CD14-positive monocyte (primary cell): ENCODE measurements at regions not wholly inside any gene's neighbourhood (a gene's known extent, or its start where the extent isn't known, plus 50 kb on each side); places are given as distances from the start of the nearest gene placed in this dataset.

Source experiments
- DNase-seq, 3 donors: peaks; one replicate each; pipeline ENCODE4 v3.0.0-alpha.2; 2011 to 2022
- H2AFZ ChIP-seq: 2 replicates; pipeline ENCODE4 v1.6.0; 2012; ENCODE audit warnings: mild to moderate bottlenecking, low read depth, low read length, inconsistent platforms; ENCODE audit not compliant: insufficient read depth, poor library complexity, severe bottlenecking
- H3K27ac ChIP-seq, 2 donors: 1 replicate in 1 of 2; 2 replicates in 1 of 2; pipeline ENCODE4 v1.5.1; 2012 to 2013; ENCODE audit warnings: low read length in 2 of 2, control low read depth in 1 of 2, inconsistent platforms in 1 of 2, low read depth in 1 of 2, mild to moderate bottlenecking in 1 of 2
- H3K27me3 ChIP-seq, 2 donors: one replicate each; pipeline versions ENCODE4 v1.6.0 to v1.6.1; 2011 to 2013; ENCODE audit warnings: low read length in 2 of 2; ENCODE audit not compliant: control insufficient read depth in 2 of 2, insufficient read depth in 2 of 2
- H3K36me3 ChIP-seq, 2 donors: replicated peaks in 1 of 2; 1 replicate in 1 of 2; 2 replicates in 1 of 2; pipeline versions ENCODE4 v1.5.1 to v1.6.1; 2012 to 2013; ENCODE audit warnings: low read length in 2 of 2, control low read depth in 1 of 2, inconsistent platforms in 1 of 2, mild to moderate bottlenecking in 1 of 2; ENCODE audit not compliant: insufficient read depth in 2 of 2, control insufficient read depth in 1 of 2
- H3K4me1 ChIP-seq, 2 donors: 1 replicate in 1 of 2; 2 replicates in 1 of 2; pipeline versions ENCODE4 v1.5.1 to v1.6.1; 2012 to 2013; ENCODE audit warnings: low read length in 2 of 2, control low read depth in 1 of 2, inconsistent platforms in 1 of 2, mild to moderate bottlenecking in 1 of 2, moderate library complexity in 1 of 2; ENCODE audit not compliant: insufficient read depth in 2 of 2, control insufficient read depth in 1 of 2
- H3K4me2 ChIP-seq: replicated peaks from 2 replicates; pipeline ENCODE3; 2012; ENCODE audit warnings: low read length, moderate library complexity, mild to moderate bottlenecking; ENCODE audit not compliant: poor library complexity, severe bottlenecking; ENCODE audit errors: extremely low read depth
- H3K4me3 ChIP-seq, 3 experiments: fragments of 200-600 bp in 1 of 3; sonication (generic) in 1 of 3; replicated peaks in 1 of 3; 1 replicate in 2 of 3; 2 replicates in 1 of 3; pipeline ENCODE4 v1.5.1; 2011 to 2013; ENCODE audit warnings: low read length in 3 of 3, mild to moderate bottlenecking in 3 of 3, control low read depth in 2 of 3, low read depth in 2 of 3, inconsistent platforms in 1 of 3, moderate library complexity in 1 of 3
- H3K79me2 ChIP-seq: 2 replicates; pipeline ENCODE4 v1.6.0; 2012; ENCODE audit warnings: mild to moderate bottlenecking, control low read depth, inconsistent platforms, low read length, moderate library complexity; ENCODE audit not compliant: insufficient read depth
- H3K9ac ChIP-seq: 2 replicates; pipeline ENCODE4 v1.6.0; 2017; ENCODE audit warnings: low read length, mild to moderate bottlenecking; ENCODE audit not compliant: insufficient read depth, poor library complexity, severe bottlenecking
- H3K9me3 ChIP-seq, 2 donors: replicated peaks in 1 of 2; 1 replicate in 1 of 2; 2 replicates in 1 of 2; pipeline versions ENCODE4 v1.5.1 to v1.6.1; 2012 to 2013; ENCODE audit warnings: low read length in 2 of 2, control low read depth in 1 of 2; ENCODE audit not compliant: control insufficient read depth in 1 of 2, insufficient read depth in 1 of 2
- H4K20me1 ChIP-seq: 2 replicates; pipeline ENCODE4 v1.6.0; 2012; ENCODE audit warnings: mild to moderate bottlenecking, low read length, control low read depth, moderate library complexity; ENCODE audit not compliant: insufficient read depth
- H3K27ac Mint-ChIP-seq, 7 donors: one replicate each; pipeline ENCODE4 v1.8.0; 2020; ENCODE audit warnings: mild to moderate bottlenecking in 7 of 7, mixed read lengths in 7 of 7, moderate library complexity in 6 of 7, inconsistent platforms in 2 of 7
- H3K27me3 Mint-ChIP-seq, 3 donors: one replicate each; pipeline ENCODE4 v1.8.0; 2021 to 2022; ENCODE audit warnings: low read depth in 3 of 3, mild to moderate bottlenecking in 3 of 3, mixed read lengths in 3 of 3, moderate library complexity in 3 of 3, inconsistent platforms in 1 of 3
- H3K36me3 Mint-ChIP-seq, 2 donors: one replicate each; pipeline ENCODE4 v1.8.0; 2020; ENCODE audit warnings: mixed read lengths in 2 of 2, inconsistent platforms in 1 of 2, mild to moderate bottlenecking in 1 of 2
- H3K4me1 Mint-ChIP-seq: one replicate; pipeline ENCODE4 v1.8.0; 2020; ENCODE audit warnings: mild to moderate bottlenecking, mixed read lengths
- H3K4me3 Mint-ChIP-seq, 2 donors: one replicate each; pipeline ENCODE4 v1.8.0; 2020; ENCODE audit warnings: mild to moderate bottlenecking in 2 of 2, mixed read lengths in 2 of 2, moderate library complexity in 1 of 2
- H3K9me3 Mint-ChIP-seq, 7 donors: one replicate each; pipeline ENCODE4 v1.8.0; 2020 to 2022; ENCODE audit warnings: mixed read lengths in 7 of 7, mild to moderate bottlenecking in 6 of 7, moderate library complexity in 6 of 7, inconsistent platforms in 2 of 7
- CTCF ChIP-seq: fragments of 200-600 bp; IDR thresholded peaks from one replicate; pipeline ENCODE4 v1.8.0; 2022; ENCODE audit warnings: antibody characterized with exemption, mild to moderate bottlenecking
- WGBS: methylation state at CpG from one replicate; pipeline ENCODE4 v1.1.5; 2013; ENCODE audit warnings: missing lambda C conversion rate; ENCODE audit not compliant: insufficient coverage; 5-methylcytosine and 5-hydroxymethylcytosine counted together
- intact Hi-C, 2 donors: fragments of 100-400 bp; cut with micrococcal nuclease; formaldehyde crosslinking; loops; one replicate each; pipeline versions ENCODE4 v1.15.0 to v1.15.1; 2023

GRCh38 chr11:80948781-80949180, 1508.0 kb upstream of the TENM4 start:
- H3K9me3 ChIP-seq: peaks cover 0 to 6% of the 10 kb centered on the region in 2 donors
- no peaks in the 10 kb centered on the region for H3K36me3 ChIP-seq
- H3K79me2 ChIP-seq: no peaks in the 10 kb centered on the region
- Mint-ChIP-seq H3K4me3 (no peak overlapping the region), H3K27ac (no peak overlapping the region), H3K9me3 (peaks cover 0 to 13% (median 3%) of the 10 kb centered on the region in 7 donors), H3K36me3 (no peaks in the 10 kb centered on the region), H3K27me3 (peaks cover 0 to 2% (median 0%) of the 10 kb centered on the region in 3 donors), H3K4me1 (no peaks in the 10 kb centered on the region)
- H3K27ac ChIP-seq: no peak overlapping the region
- H3K4me1 ChIP-seq: no peaks in the 10 kb centered on the region
- DNase-seq: no peak
- H4K20me1 ChIP-seq: no peaks in the 10 kb centered on the region
- intact Hi-C loops: no loop called here
- TF ChIP-seq CTCF: no peak
- H3K9ac ChIP-seq: no peak overlapping the region
- no peaks in the 10 kb centered on the region for H3K27me3 ChIP-seq
- no peak overlapping the region for H3K4me3 ChIP-seq
- no peak overlapping the region for H2AFZ ChIP-seq
- WGBS: 100% methylated on average over 1 of the region's 2 CpGs
- H3K4me2 ChIP-seq: no peak overlapping the region

GRCh38 chr11:80944758-80945157, 1503.9 kb upstream of the TENM4 start:
- Mint-ChIP-seq H3K9me3 (peaks cover 0 to 10% (median 3%) of the 10 kb centered on the region in 7 donors), H3K27me3 (no peaks in the 10 kb centered on the region), H3K4me3 (no peak overlapping the region), H3K27ac (no peak overlapping the region), H3K4me1 (no peaks in the 10 kb centered on the region), H3K36me3 (no peaks in the 10 kb centered on the region)
- Histone ChIP-seq H3K9me3 (peaks cover 0 to 6% of the 10 kb centered on the region in 2 donors), H3K4me2 (no peak overlapping the region), H3K27ac (no peak overlapping the region), H4K20me1 (no peaks in the 10 kb centered on the region), H2AFZ (no peak overlapping the region), H3K4me1 (no peaks in the 10 kb centered on the region), H3K9ac (no peak overlapping the region), H3K36me3 (no peaks in the 10 kb centered on the region), H3K79me2 (no peaks in the 10 kb centered on the region), H3K4me3 (no peak overlapping the region), H3K27me3 (no peaks in the 10 kb centered on the region)
- WGBS: 78% methylated on average over 1 of the region's 1 CpG
- no peak for DNase-seq
- intact Hi-C loops: no loop called here
- TF ChIP-seq CTCF: no peak
